HCT116 (cell line): ENCODE measurements at regions not wholly inside any gene's neighbourhood (a gene's known extent, or its start where the extent isn't known, plus 50 kb on each side); places are given as distances from the start of the nearest gene placed in this dataset.

Experiments
- ATAC-seq: fragments of 200-7000 bp; cut with Tn5 transposase; 2 replicates; pipeline ENCODE4 v1.9.1; 2020; ENCODE audit warnings: mild to moderate bottlenecking, moderate library complexity
- BruUV-seq: library from RNA; stranded (reverse); fragments of 400-500 nt; replicated peaks from 2 replicates; lab custom pipeline; 2021; lab: Mats Ljungman, UMichigan
- CTCF ChIA-PET: fragments of 300-600 bp; sonication (Branson Sonifier 250); formaldehyde crosslinking; loops from one replicate; lab custom pipeline; 2021; ENCODE audit warnings: antibody characterized with exemption; lab: Charles Lee
- POLR2A ChIA-PET: fragments of 300-600, 350-600 bp; sonication (Branson Sonifier 250); formaldehyde crosslinking; loops from one replicate; lab custom pipeline; 2021; ENCODE audit warnings: antibody characterized with exemption; lab: Charles Lee
- RAD21 ChIA-PET, 2 experiments: fragments of 300-600 bp; sonication (Branson Sonifier 250); formaldehyde crosslinking; loops; one replicate each; lab custom pipeline; 2023; ENCODE audit warnings: low total read pairs in 2 of 2; ENCODE audit not compliant: uncharacterized antibody in 2 of 2, unreplicated experiment in 2 of 2, low non-redundant PET in 1 of 2; lab: Charles Lee
- DNase-seq: peaks from one replicate; pipeline ENCODE4 v3.0.0-alpha.2; 2010; ENCODE audit warnings: low read depth, low spot score
- H2AFZ ChIP-seq: fragments of 200-600 bp; shearing (Covaris generic), sonication (generic); 2 replicates; pipeline ENCODE4 v1.6.1; 2017; ENCODE audit warnings: low read depth, mixed run types, mixed read lengths, antibody characterized with exemption, low read length; ENCODE audit not compliant: poor library complexity, severe bottlenecking
- H3K27ac ChIP-seq: 2 replicates; pipeline ENCODE4 v1.5.1; 2012; ENCODE audit warnings: low read depth, low read length
- H3K27me3 ChIP-seq: fragments of 200-600 bp; sonication (generic); 2 replicates; pipeline ENCODE4 v1.6.1; 2016; ENCODE audit warnings: mixed run types, low read length, mixed read lengths; ENCODE audit not compliant: insufficient read depth
- H3K36me3 ChIP-seq, 2 experiments: fragments of 200-500 bp in 1 of 2; fragments of 200-600 bp in 1 of 2; sonication (Bioruptor generic) in 1 of 2; sonication (generic) in 1 of 2; 2 replicates each; pipeline versions ENCODE4 v1.5.1 to v1.6.1; 2014 to 2016; ENCODE audit warnings: low read length in 2 of 2, inconsistent platforms in 1 of 2, mixed read lengths in 1 of 2, mixed run types in 1 of 2; ENCODE audit not compliant: insufficient read depth in 2 of 2, control insufficient read depth in 1 of 2
- H3K4me1 ChIP-seq, 2 experiments: fragments of 200-600 bp in 1 of 2; sonication (generic) in 1 of 2; 2 replicates each; pipeline versions ENCODE4 v1.5.1 to v1.6.1; 2012 to 2017; ENCODE audit warnings: low read length in 2 of 2, inconsistent platforms in 1 of 2, mild to moderate bottlenecking in 1 of 2, mixed read lengths in 1 of 2, mixed run types in 1 of 2, moderate library complexity in 1 of 2; ENCODE audit not compliant: insufficient read depth in 2 of 2, control insufficient read depth in 1 of 2
- H3K4me2 ChIP-seq: fragments of 200-600 bp; sonication (generic); 2 replicates; pipeline ENCODE4 v1.6.1; 2017; ENCODE audit warnings: mixed run types, low read length, mixed read lengths
- H3K4me3 ChIP-seq, 2 experiments: fragments of 200-600 bp in 1 of 2; sonication (generic) in 1 of 2; replicated peaks in 1 of 2; 2 replicates each; pipeline ENCODE4 v1.5.1; 2011 to 2016; ENCODE audit warnings: low read length in 2 of 2, control low read depth in 1 of 2, low read depth in 1 of 2, mild to moderate bottlenecking in 1 of 2, mixed read lengths in 1 of 2, mixed run types in 1 of 2
- H3K79me2 ChIP-seq: fragments of 200-600 bp; sonication (generic); 2 replicates; pipeline ENCODE4 v1.6.1; 2017; ENCODE audit warnings: mild to moderate bottlenecking, mixed run types, low read length, moderate library complexity, mixed read lengths; ENCODE audit not compliant: insufficient read depth
- H3K9ac ChIP-seq: fragments of 200-600 bp; sonication (generic); 2 replicates; pipeline ENCODE4 v1.6.1; 2016; ENCODE audit warnings: low read length, mixed read lengths
- H3K9me2 ChIP-seq: fragments of 200-600 bp; sonication (generic), shearing (Covaris generic); 2 replicates; pipeline ENCODE4 v1.6.1; 2017; ENCODE audit warnings: mixed run types, mild to moderate bottlenecking, moderate library complexity; ENCODE audit not compliant: insufficient read depth
- H3K9me3 ChIP-seq, 2 experiments: fragments of 200-500 bp in 1 of 2; fragments of 200-600 bp in 1 of 2; sonication (Bioruptor generic) in 1 of 2; sonication (generic) in 1 of 2; 2 replicates each; pipeline ENCODE4 v1.6.1; 2014 to 2017; ENCODE audit warnings: low read length in 2 of 2, mixed read lengths in 2 of 2, inconsistent platforms in 1 of 2, low read depth in 1 of 2, mild to moderate bottlenecking in 1 of 2, mixed run types in 1 of 2, moderate library complexity in 1 of 2; ENCODE audit not compliant: control insufficient read depth in 1 of 2, insufficient read depth in 1 of 2
- H4K20me1 ChIP-seq: fragments of 200-600 bp; sonication (generic), shearing (Covaris generic); 2 replicates; pipeline ENCODE4 v1.6.1; 2017; ENCODE audit warnings: mixed run types, mild to moderate bottlenecking, moderate library complexity; ENCODE audit not compliant: insufficient read depth
- CBX3 ChIP-seq: IDR thresholded peaks from 2 replicates; pipeline ENCODE4 v1.6.1; 2012; ENCODE audit warnings: low read depth
- CEBPB ChIP-seq: IDR thresholded peaks from 2 replicates; pipeline ENCODE4 v1.6.1; 2012; ENCODE audit warnings: low read depth
- EGR1 ChIP-seq: IDR thresholded peaks from 2 replicates; pipeline ENCODE4 v1.6.1; 2012; ENCODE audit warnings: low read depth
- ELF1 ChIP-seq: IDR thresholded peaks from 2 replicates; pipeline ENCODE4 v1.6.1; 2012; ENCODE audit warnings: low read depth, borderline replicate concordance
- EZH2 ChIP-seq: fragments of 200-600 bp; sonication (generic); IDR thresholded peaks from 2 replicates; pipeline ENCODE4 v1.6.1; 2017; ENCODE audit warnings: antibody characterized with exemption, mixed run types
- EZH2phosphoT487 ChIP-seq: fragments of 200-600 bp; IDR thresholded peaks from 2 replicates; pipeline ENCODE4 v1.6.1; 2018; ENCODE audit warnings: antibody characterized with exemption, borderline replicate concordance
- JUND ChIP-seq: IDR thresholded peaks from 2 replicates; pipeline ENCODE4 v1.6.1; 2012
- POLR2AphosphoS5 ChIP-seq: IDR thresholded peaks from 2 replicates; pipeline ENCODE4 v1.6.1; 2011; ENCODE audit warnings: mild to moderate bottlenecking, low read depth, low read length, moderate library complexity
- SIN3A ChIP-seq: IDR thresholded peaks from 2 replicates; pipeline ENCODE4 v1.6.1; 2012; ENCODE audit warnings: low read depth
- SRF ChIP-seq: IDR thresholded peaks from 2 replicates; pipeline ENCODE4 v1.6.1; 2012; ENCODE audit warnings: low read depth
- TCF7L2 ChIP-seq: IDR thresholded peaks from 2 replicates; pipeline ENCODE4 v1.7.0; 2011; ENCODE audit warnings: borderline replicate concordance, inconsistent platforms; ENCODE audit not compliant: insufficient read depth, insufficient read length; ENCODE audit errors: extremely low read depth
- YY1 ChIP-seq: IDR thresholded peaks from 2 replicates; pipeline ENCODE4 v1.6.1; 2011; ENCODE audit warnings: low read length, low read depth, moderate library complexity, mild to moderate bottlenecking; ENCODE audit not compliant: insufficient replicate concordance; ENCODE audit errors: extremely low read depth
- ZFX ChIP-seq: fragments of 450-650 bp; IDR thresholded peaks from 2 replicates; pipeline ENCODE4 v1.6.1; 2017
- ZNF274 ChIP-seq: fragments of 200-500 bp; sonication (Bioruptor generic); IDR thresholded peaks from 2 replicates; pipeline ENCODE4 v1.6.1; 2014; ENCODE audit warnings: mild to moderate bottlenecking, low read depth, low read length, inconsistent platforms
- intact Hi-C: fragments of 100-400 bp; cut with micrococcal nuclease; formaldehyde crosslinking; loops from 2 replicates; pipeline ENCODE4 v1.10.0; 2022
- TF ChIP-seq, protein P1 (sequence below): IDR thresholded peaks from 2 replicates; pipeline ENCODE4 v1.6.1; 2012
- TF ChIP-seq, protein P2 (sequence below), 3 experiments: fragments of 200-600 bp in 1 of 3; sonication (generic) in 1 of 3; IDR thresholded peaks in 2 of 3; conservative IDR thresholded peaks in 1 of 3; 2 replicates each; pipeline ENCODE4 v1.5.1; 2012 to 2017; ENCODE audit warnings: low read depth in 2 of 3, low read length in 2 of 3, antibody characterized with exemption in 1 of 3, borderline replicate concordance in 1 of 3, control low read depth in 1 of 3, mild to moderate bottlenecking in 1 of 3, mixed read lengths in 1 of 3, mixed run types in 1 of 3, moderate library complexity in 1 of 3; ENCODE audit not compliant: insufficient read depth in 1 of 3

DNA sequence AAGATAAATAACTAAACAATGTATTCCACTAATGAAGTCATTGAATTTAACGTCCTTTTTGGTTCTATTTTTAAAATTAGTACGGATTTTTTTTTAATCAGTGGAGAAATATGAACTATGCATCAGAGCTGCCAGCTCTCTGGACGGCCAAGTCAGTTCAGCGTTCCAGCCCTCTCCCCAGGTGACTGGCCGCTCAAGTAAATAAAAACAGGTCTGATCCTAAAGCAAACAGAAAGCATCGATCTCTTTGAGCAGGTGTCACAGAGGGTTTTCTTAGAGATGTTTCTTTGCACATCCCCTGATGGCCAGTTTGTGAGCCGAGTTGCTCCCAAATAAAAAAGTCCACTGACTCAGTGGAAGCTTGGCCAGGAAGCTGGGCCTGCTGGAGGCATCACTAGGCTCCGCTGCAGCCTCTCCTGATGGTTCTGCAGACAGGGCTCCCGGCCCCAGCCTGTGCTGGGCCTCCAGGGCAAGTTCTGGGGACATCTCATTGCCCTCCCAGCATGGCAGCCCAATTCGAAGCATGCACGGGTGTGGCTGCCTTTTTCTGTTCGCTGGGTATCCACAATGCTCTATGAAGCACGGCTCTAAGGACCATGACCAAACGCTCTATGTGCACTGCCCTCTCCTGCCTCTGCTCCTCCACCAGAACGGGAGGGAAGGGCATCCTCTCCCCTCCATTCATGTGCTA, 74.7 kb upstream of the PPP2R2D start:
- ChIA-PET POLR2A (no interaction called here), CTCF (no interaction called here)

More for the DNA sequence above, 74.7 kb upstream of the PPP2R2D start:
- Histone ChIP-seq H3K4me1 (no peaks in the 10 kb centered on the region), H3K36me3 (no peaks in the 10 kb centered on the region), H3K9ac (no peak overlapping the region), H3K79me2 (no peaks in the 10 kb centered on the region), H3K9me2 (no peaks in the 10 kb centered on the region), H3K27ac (no peak overlapping the region), H3K4me3 (no peak overlapping the region), H4K20me1 (no peaks in the 10 kb centered on the region), H3K9me3 (no peaks in the 10 kb centered on the region)
- DNase-seq: no peak
- TF ChIP-seq TCF7L2 (no peak), ZNF274 (no peak), EZH2 (no peak), YY1 (no peak), SRF (no peak), SIN3A (no peak), CEBPB (no peak), EZH2phosphoT487 (no peak), POLR2AphosphoS5 (no peak), ELF1 (no peak), CBX3 (no peak), EGR1 (no peak), ZFX (no peak), JUND (no peak)
- TF ChIP-seq, protein P1, sequence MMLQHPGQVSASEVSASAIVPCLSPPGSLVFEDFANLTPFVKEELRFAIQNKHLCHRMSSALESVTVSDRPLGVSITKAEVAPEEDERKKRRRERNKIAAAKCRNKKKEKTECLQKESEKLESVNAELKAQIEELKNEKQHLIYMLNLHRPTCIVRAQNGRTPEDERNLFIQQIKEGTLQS: no peak
- TF ChIP-seq, protein P2, sequence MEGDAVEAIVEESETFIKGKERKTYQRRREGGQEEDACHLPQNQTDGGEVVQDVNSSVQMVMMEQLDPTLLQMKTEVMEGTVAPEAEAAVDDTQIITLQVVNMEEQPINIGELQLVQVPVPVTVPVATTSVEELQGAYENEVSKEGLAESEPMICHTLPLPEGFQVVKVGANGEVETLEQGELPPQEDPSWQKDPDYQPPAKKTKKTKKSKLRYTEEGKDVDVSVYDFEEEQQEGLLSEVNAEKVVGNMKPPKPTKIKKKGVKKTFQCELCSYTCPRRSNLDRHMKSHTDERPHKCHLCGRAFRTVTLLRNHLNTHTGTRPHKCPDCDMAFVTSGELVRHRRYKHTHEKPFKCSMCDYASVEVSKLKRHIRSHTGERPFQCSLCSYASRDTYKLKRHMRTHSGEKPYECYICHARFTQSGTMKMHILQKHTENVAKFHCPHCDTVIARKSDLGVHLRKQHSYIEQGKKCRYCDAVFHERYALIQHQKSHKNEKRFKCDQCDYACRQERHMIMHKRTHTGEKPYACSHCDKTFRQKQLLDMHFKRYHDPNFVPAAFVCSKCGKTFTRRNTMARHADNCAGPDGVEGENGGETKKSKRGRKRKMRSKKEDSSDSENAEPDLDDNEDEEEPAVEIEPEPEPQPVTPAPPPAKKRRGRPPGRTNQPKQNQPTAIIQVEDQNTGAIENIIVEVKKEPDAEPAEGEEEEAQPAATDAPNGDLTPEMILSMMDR (IDR thresholded peaks at IDR 0.05 in 2 of 3, conservative IDR thresholded peaks at IDR 0.05 in 1 of 3; ENCODE audit: borderline replicate concordance in 1 of 3, insufficient read depth in 1 of 3, low read depth in 2 of 3, low read length in 2 of 3): no peak
- TF ChIP-seq, all 23 proteins: peak for 0
- no TSS peak for BruUV-seq
- intact Hi-C loops: no loop called here
- H2AFZ ChIP-seq: no peak overlapping the region
- H3K27me3 ChIP-seq: no peaks in the 10 kb centered on the region
- no peak for ATAC-seq
- RAD21 ChIA-PET: no interaction called here
- H3K4me2 ChIP-seq: no peak overlapping the region
